ENCODE measurements at regions not wholly inside any gene's neighbourhood (a gene's known extent, or its start where the extent isn't known, plus 50 kb on each side); places are given as distances from the start of the nearest gene placed in this dataset.

DNA sequence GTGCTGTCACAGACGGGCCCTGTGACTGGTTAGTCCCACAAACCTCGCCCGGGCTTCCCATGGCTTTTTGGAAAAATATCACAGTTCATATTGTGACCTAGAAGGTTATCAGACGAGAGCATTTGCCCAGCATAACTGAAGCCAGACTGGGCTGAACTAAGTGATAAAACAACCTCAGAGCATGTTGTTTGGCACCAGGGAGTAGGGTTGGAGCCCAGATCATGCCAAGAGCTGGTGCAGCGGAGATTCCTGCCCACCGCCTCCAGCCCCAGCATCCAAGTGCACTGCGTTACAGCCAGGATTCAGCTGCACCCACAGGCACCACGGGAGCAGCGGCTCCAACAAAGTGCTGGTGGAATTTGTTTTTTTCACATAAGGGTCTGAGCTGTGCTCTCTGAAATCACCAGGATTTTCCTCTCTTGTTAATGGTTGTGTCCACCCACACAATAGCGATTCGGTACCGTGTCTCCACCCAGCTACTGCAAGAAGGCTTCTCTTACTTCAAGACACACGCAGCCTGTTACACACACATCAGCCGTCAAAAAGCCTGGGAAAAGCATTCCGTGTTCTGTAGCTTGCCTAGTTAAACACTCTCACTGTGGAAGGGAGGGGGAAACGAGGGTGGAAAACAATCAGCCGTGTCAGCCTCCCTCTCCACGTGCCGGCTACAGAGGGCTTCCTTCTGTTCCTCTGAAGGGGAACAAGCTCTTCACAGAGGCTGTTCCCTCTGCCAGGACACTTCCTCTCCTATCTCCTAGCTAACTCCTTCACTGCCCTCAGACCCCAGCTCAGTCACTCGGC lies 273.8 kb downstream of the C16orf95 start:
- TF ChIP-seq POLR2AphosphoS5 (IDR thresholded peaks at IDR 0.05; ENCODE audit: insufficient read depth in 1 of 2, low read depth in 1 of 2) = no peak
- no peak overlapping the region for H3K27ac ChIP-seq
- H3K36me3 ChIP-seq = no peaks in the 10 kb centered on the region
- no peaks in the 10 kb centered on the region for H3K9me3 ChIP-seq
- intact Hi-C loops (cut with DNase I) = no loop called here
- no peak for DNase-seq (ENCODE audit: extremely low spot score in 2 of 2)
- H3K4me3 ChIP-seq = no peak overlapping the region
- H3K4me1 ChIP-seq = no peaks in the 10 kb centered on the region
- H3K27me3 ChIP-seq = no peaks in the 10 kb centered on the region

- DNase-seq (ENCODE audit: extremely low spot score in 2 of 2) = no peak
- Histone ChIP-seq H3K9me3 (no peaks in the 10 kb centered on the region), H3K4me1 (no peaks in the 10 kb centered on the region), H3K36me3 (no peaks in the 10 kb centered on the region), H3K27ac (no peak overlapping the region), H3K27me3 (no peaks in the 10 kb centered on the region), H3K4me3 (no peak overlapping the region)
- intact Hi-C loops (cut with DNase I) = no loop called here
- TF ChIP-seq, protein P1, sequence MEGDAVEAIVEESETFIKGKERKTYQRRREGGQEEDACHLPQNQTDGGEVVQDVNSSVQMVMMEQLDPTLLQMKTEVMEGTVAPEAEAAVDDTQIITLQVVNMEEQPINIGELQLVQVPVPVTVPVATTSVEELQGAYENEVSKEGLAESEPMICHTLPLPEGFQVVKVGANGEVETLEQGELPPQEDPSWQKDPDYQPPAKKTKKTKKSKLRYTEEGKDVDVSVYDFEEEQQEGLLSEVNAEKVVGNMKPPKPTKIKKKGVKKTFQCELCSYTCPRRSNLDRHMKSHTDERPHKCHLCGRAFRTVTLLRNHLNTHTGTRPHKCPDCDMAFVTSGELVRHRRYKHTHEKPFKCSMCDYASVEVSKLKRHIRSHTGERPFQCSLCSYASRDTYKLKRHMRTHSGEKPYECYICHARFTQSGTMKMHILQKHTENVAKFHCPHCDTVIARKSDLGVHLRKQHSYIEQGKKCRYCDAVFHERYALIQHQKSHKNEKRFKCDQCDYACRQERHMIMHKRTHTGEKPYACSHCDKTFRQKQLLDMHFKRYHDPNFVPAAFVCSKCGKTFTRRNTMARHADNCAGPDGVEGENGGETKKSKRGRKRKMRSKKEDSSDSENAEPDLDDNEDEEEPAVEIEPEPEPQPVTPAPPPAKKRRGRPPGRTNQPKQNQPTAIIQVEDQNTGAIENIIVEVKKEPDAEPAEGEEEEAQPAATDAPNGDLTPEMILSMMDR (IDR thresholded peaks at IDR 0.05) = no peak
- TF ChIP-seq POLR2AphosphoS5 (IDR thresholded peaks at IDR 0.05; ENCODE audit: insufficient read depth in 1 of 2, low read depth in 1 of 2) (no peak), POLR2A (IDR thresholded peaks at IDR 0.05) (no peak)
Measured at GRCh38 chr16:87044032-87044382, 273.2 kb downstream of the C16orf95 start.

DNA sequence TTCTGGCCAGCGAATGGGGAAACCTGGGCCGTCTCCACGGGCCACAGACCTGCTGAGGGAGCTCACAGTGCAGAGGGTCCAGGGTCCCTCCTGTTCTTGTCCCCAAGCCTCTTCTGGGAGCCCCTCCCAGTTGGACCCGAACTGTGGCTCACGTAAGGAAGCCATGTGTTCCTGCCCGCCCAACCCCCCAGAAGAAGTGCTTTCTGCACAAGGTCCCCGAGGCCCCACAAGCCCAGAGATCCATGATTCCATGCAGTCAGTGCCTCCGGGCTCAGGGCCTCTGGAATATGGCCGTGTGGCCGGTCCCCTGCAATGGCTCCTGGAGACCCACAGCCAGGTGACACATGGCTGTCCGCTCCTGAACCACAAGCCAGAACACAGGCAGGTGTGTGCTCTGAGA lies 272.4 kb downstream of the C16orf95 start:
- Histone ChIP-seq H3K36me3 (no peaks in the 10 kb centered on the region), H3K4me1 (no peaks in the 10 kb centered on the region), H3K27ac (no peak overlapping the region), H3K4me3 (no peak overlapping the region), H3K9me3 (no peaks in the 10 kb centered on the region), H3K27me3 (no peaks in the 10 kb centered on the region)
- TF ChIP-seq, protein P1 (IDR thresholded peaks at IDR 0.05) = no peak
- TF ChIP-seq POLR2AphosphoS5 (IDR thresholded peaks at IDR 0.05; ENCODE audit: insufficient read depth in 1 of 2, low read depth in 1 of 2) (no peak), POLR2A (IDR thresholded peaks at IDR 0.05) (no peak)
- intact Hi-C loops (cut with DNase I) = no loop called here
- no peak for DNase-seq (ENCODE audit: extremely low spot score in 2 of 2)

DNA sequence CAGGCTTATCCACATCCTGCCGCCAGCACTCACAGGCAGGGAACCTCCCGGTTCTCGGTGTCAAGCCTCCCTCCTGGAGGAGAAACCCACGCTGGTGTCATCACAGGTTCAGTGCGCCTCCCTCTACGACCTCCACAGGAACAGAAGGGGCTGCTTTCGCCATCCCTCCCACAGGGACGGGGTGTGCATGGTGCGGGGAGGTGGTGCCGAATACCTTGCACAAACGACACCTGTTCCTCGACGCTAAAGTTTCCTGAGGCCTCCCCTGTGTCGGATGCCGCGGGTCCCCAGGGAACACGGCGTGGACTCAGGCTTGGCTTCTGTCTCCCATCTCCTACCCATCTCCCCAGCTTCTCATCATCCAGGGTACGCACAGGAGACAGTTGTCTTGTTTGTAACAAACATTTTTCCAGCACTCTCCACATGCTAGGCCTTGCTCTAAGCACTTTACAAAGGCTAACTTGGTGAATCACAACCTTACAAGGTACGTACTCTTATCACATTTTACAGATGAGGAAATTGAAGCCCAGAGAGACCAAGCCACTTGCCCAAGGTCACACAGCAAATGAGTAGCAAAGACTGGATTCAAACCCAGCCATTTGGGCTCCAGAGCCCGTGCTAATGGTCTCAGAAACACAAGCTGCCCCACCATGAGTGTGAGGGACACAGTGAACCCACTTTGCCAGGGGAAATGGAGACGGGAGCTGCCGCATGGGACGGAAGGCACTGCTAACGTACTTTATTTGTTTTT lies 271.6 kb downstream of the C16orf95 start:
- no peak for DNase-seq (ENCODE audit: extremely low spot score in 2 of 2)
- H3K27me3 ChIP-seq = no peaks in the 10 kb centered on the region
- H3K36me3 ChIP-seq = no peaks in the 10 kb centered on the region

GRCh38 chr16:87046235-87046634 lies 271.0 kb downstream of the C16orf95 start:
- DNase-seq (ENCODE audit: extremely low spot score in 2 of 2) = no peak
- Histone ChIP-seq H3K9me3 (no peaks in the 10 kb centered on the region), H3K36me3 (no peaks in the 10 kb centered on the region), H3K27ac (no peak overlapping the region), H3K27me3 (no peaks in the 10 kb centered on the region), H3K4me1 (no peaks in the 10 kb centered on the region), H3K4me3 (no peak overlapping the region)
- TF ChIP-seq POLR2A (IDR thresholded peaks at IDR 0.05) (no peak), POLR2AphosphoS5 (IDR thresholded peaks at IDR 0.05; ENCODE audit: insufficient read depth in 1 of 2, low read depth in 1 of 2) (no peak)
- TF ChIP-seq, protein P1 (IDR thresholded peaks at IDR 0.05) = no peak
- intact Hi-C loops (cut with DNase I) = no loop called here

More for the DNA sequence above, 271.6 kb downstream of the C16orf95 start:
- H3K4me3 ChIP-seq = no peak overlapping the region
- H3K27ac ChIP-seq = no peak overlapping the region
- TF ChIP-seq, protein P1 (IDR thresholded peaks at IDR 0.05) = no peak
- TF ChIP-seq POLR2A (IDR thresholded peaks at IDR 0.05) (no peak), POLR2AphosphoS5 (IDR thresholded peaks at IDR 0.05; ENCODE audit: insufficient read depth in 1 of 2, low read depth in 1 of 2) (no peak)
- H3K4me1 ChIP-seq = no peaks in the 10 kb centered on the region
- no peaks in the 10 kb centered on the region for H3K9me3 ChIP-seq
- intact Hi-C loops (cut with DNase I) = no loop called here

All from vagina (tissue), 2 donors.